WTC11 (cell line): ENCODE measurements at regions not wholly inside any gene's neighbourhood (a gene's known extent, or its start where the extent isn't known, plus 50 kb on each side); places are given as distances from the start of the nearest gene placed in this dataset.

Experiments used
- ATAC-seq: fragments of 200-7000 bp; cut with Tn5 transposase; 2 replicates; pipeline ENCODE4 v1.10.0; 2021; ENCODE audit warnings: mild to moderate bottlenecking, moderate library complexity
- CTCF ChIA-PET: fragments of 300-600 bp; sonication (Branson Sonifier 250); formaldehyde crosslinking; loops from one replicate; lab custom pipeline; 2021; ENCODE audit warnings: antibody characterized with exemption; lab: Charles Lee
- POLR2A ChIA-PET: fragments of 350-600 bp; sonication (Branson Sonifier 250); formaldehyde crosslinking; loops from one replicate; lab custom pipeline; 2021; ENCODE audit warnings: antibody characterized with exemption; lab: Charles Lee
- DNase-seq: peaks from one replicate; pipeline ENCODE4 v3.0.0; 2021; ENCODE audit warnings: low spot score
- H3K27ac Mint-ChIP-seq: 2 replicates; pipeline ENCODE4 v1.8.0; 2021; ENCODE audit warnings: mixed read lengths
- H3K27me3 Mint-ChIP-seq: 2 replicates; pipeline ENCODE4 v1.8.0; 2021; ENCODE audit warnings: low read depth, mild to moderate bottlenecking, moderate library complexity, mixed read lengths
- H3K36me3 Mint-ChIP-seq: 2 replicates; pipeline ENCODE4 v1.8.0; 2021; ENCODE audit warnings: mixed read lengths
- H3K4me1 Mint-ChIP-seq: 2 replicates; pipeline ENCODE4 v1.8.0; 2022; ENCODE audit warnings: mixed read lengths
- H3K4me3 Mint-ChIP-seq: 2 replicates; pipeline ENCODE4 v1.8.0; 2021; ENCODE audit warnings: mild to moderate bottlenecking, moderate library complexity, mixed read lengths
- H3K9me3 Mint-ChIP-seq: 2 replicates; pipeline ENCODE4 v1.8.0; 2021; ENCODE audit warnings: mixed read lengths
- AFF4 ChIP-seq: sonication (generic); formaldehyde crosslinking; IDR thresholded peaks from 2 replicates; pipeline ENCODE4 v1.8.1; 2023; ENCODE audit warnings: mild to moderate bottlenecking, missing genetic modification reagents, borderline replicate concordance
- ATF1 ChIP-seq: sonication (generic); formaldehyde crosslinking; IDR thresholded peaks from 2 replicates; pipeline ENCODE4 v1.8.1; 2023; ENCODE audit warnings: mild to moderate bottlenecking, moderate library complexity, missing genetic modification reagents
- ELF4 ChIP-seq: sonication (generic); formaldehyde crosslinking; IDR thresholded peaks from 2 replicates; pipeline ENCODE4 v1.8.1; 2022; ENCODE audit warnings: low read depth, mild to moderate bottlenecking, moderate library complexity, missing genetic modification reagents
- ETV6 ChIP-seq: sonication (generic); formaldehyde crosslinking; IDR thresholded peaks from 2 replicates; pipeline ENCODE4 v1.8.1; 2022; ENCODE audit warnings: mild to moderate bottlenecking, missing genetic modification reagents
- GABPB1 ChIP-seq: sonication (generic); formaldehyde crosslinking; IDR thresholded peaks from 2 replicates; pipeline ENCODE4 v1.8.1; 2023; ENCODE audit warnings: mild to moderate bottlenecking, missing genetic modification reagents
- GRHL2 ChIP-seq: fragments of 250-450 bp; sonication (Bioruptor Pico); IDR thresholded peaks from 2 replicates; pipeline ENCODE4 v1.8.0; 2022; ENCODE audit warnings: mild to moderate bottlenecking, moderate library complexity; ENCODE audit not compliant: insufficient replicate concordance, severe bottlenecking
- GTF2I ChIP-seq: fragments of 250-450 bp; sonication (Bioruptor Pico); conservative IDR thresholded peaks from 2 replicates; pipeline ENCODE4 v1.4.0; 2021; ENCODE audit warnings: mild to moderate bottlenecking
- HMGXB4 ChIP-seq: sonication (generic); formaldehyde crosslinking; IDR thresholded peaks from 2 replicates; pipeline ENCODE4 v1.8.1; 2023; ENCODE audit warnings: mild to moderate bottlenecking, moderate library complexity, missing genetic modification reagents
- JUN ChIP-seq: sonication (generic); formaldehyde crosslinking; IDR thresholded peaks from 2 replicates; pipeline ENCODE4 v1.8.0; 2023; ENCODE audit warnings: mild to moderate bottlenecking, missing genetic modification reagents
- MXD4 ChIP-seq: fragments of 250-450 bp; sonication (Bioruptor Pico); IDR thresholded peaks from 2 replicates; pipeline ENCODE4 v1.8.0; 2021; ENCODE audit warnings: mild to moderate bottlenecking, moderate library complexity, borderline replicate concordance
- MYBL2 ChIP-seq: sonication (generic); formaldehyde crosslinking; IDR thresholded peaks from 2 replicates; pipeline ENCODE4 v1.8.1; 2023; ENCODE audit warnings: mild to moderate bottlenecking, moderate library complexity, missing genetic modification reagents
- NFATC4 ChIP-seq: fragments of 250-450 bp; sonication (Bioruptor Pico); IDR thresholded peaks from 2 replicates; pipeline ENCODE4 v1.9.0; 2021; ENCODE audit warnings: mild to moderate bottlenecking
- PREB ChIP-seq: sonication (generic); formaldehyde crosslinking; IDR thresholded peaks from 2 replicates; pipeline ENCODE4 v1.8.1; 2022; ENCODE audit warnings: mild to moderate bottlenecking, missing genetic modification reagents, moderate library complexity, borderline replicate concordance
- RELA ChIP-seq: sonication (generic); formaldehyde crosslinking; IDR thresholded peaks from 2 replicates; pipeline ENCODE4 v1.8.1; 2022; ENCODE audit warnings: missing genetic modification reagents, mild to moderate bottlenecking, borderline replicate concordance
- RORB ChIP-seq: fragments of 250-450 bp; sonication (Bioruptor Pico); IDR thresholded peaks from 2 replicates; pipeline ENCODE4 v1.9.0; 2021; ENCODE audit warnings: mild to moderate bottlenecking
- SMAD4 ChIP-seq: sonication (generic); formaldehyde crosslinking; IDR thresholded peaks from 2 replicates; pipeline ENCODE4 v1.8.0; 2022; ENCODE audit warnings: mild to moderate bottlenecking, missing genetic modification reagents
- TEAD1 ChIP-seq: sonication (generic); formaldehyde crosslinking; IDR thresholded peaks from 2 replicates; pipeline ENCODE4 v1.8.0; 2022; ENCODE audit warnings: mild to moderate bottlenecking, missing genetic modification reagents
- USF2 ChIP-seq: sonication (generic); formaldehyde crosslinking; IDR thresholded peaks from 2 replicates; pipeline ENCODE4 v1.8.1; 2023; ENCODE audit warnings: mild to moderate bottlenecking, missing genetic modification reagents, moderate library complexity
- ZNF219 ChIP-seq: sonication (generic); formaldehyde crosslinking; IDR thresholded peaks from 2 replicates; pipeline ENCODE4 v1.8.0; 2023; ENCODE audit warnings: missing genetic modification reagents, mild to moderate bottlenecking, borderline replicate concordance
- ZNF281 ChIP-seq: sonication (generic); formaldehyde crosslinking; IDR thresholded peaks from 2 replicates; pipeline ENCODE4 v1.8.0; 2023; ENCODE audit warnings: mild to moderate bottlenecking, missing genetic modification reagents
- ZNF416 ChIP-seq: fragments of 250-450 bp; sonication (Bioruptor Pico); IDR thresholded peaks from 2 replicates; pipeline ENCODE4 v1.9.0; 2021; ENCODE audit warnings: mild to moderate bottlenecking, inconsistent platforms
- ZNF423 ChIP-seq: fragments of 250-450 bp; sonication (Bioruptor Pico); IDR thresholded peaks from 2 replicates; pipeline ENCODE4 v2.1.2; 2022; ENCODE audit warnings: mild to moderate bottlenecking, moderate library complexity
- ZNF532 ChIP-seq: fragments of 250-450 bp; sonication (Bioruptor Pico); IDR thresholded peaks from 2 replicates; pipeline ENCODE4 v1.9.0; 2021; ENCODE audit warnings: mild to moderate bottlenecking, borderline replicate concordance

- TF ChIP-seq ELF4: no peak
- TF ChIP-seq GABPB1 (CRISPR knock-in tag): no peak
- no peak for TF ChIP-seq MXD4 (CRISPR knock-in tag)
- no peak for TF ChIP-seq RELA
- TF ChIP-seq PREB (CRISPR knock-in tag): no peak
- TF ChIP-seq ATF1: no peak
Measured at GRCh38 chr13:69423844-69424243, 683.8 kb upstream of the ATXN8OS start (continued).

GRCh38 chr13:69418319-69418718 is 689.3 kb upstream of the ATXN8OS start:
- no peak for DNase-seq
- H3K9me3 Mint-ChIP-seq: peaks cover 7% of the 10 kb centered on the region
- POLR2A ChIA-PET: no interaction called here
- TF ChIP-seq ZNF281 (CRISPR knock-in tag): no peak
- TF ChIP-seq JUN (CRISPR knock-in tag): no peak
- no peak for TF ChIP-seq GTF2I (CRISPR knock-in tag)
- TF ChIP-seq NFATC4 (CRISPR knock-in tag): no peak
- TF ChIP-seq RORB (CRISPR knock-in tag): no peak
- no peak for TF ChIP-seq ETV6
- TF ChIP-seq AFF4 (CRISPR knock-in tag): no peak
- no peak for TF ChIP-seq ZNF532 (CRISPR knock-in tag)
- no peak for TF ChIP-seq ZNF423 (CRISPR knock-in tag)
- TF ChIP-seq MYBL2: no peak
- no peak for TF ChIP-seq SMAD4 (CRISPR knock-in tag)
- no peak for TF ChIP-seq ZNF219 (CRISPR knock-in tag)
- no peak for TF ChIP-seq GRHL2 (CRISPR knock-in tag)
- no peak for TF ChIP-seq TEAD1
- no peak for TF ChIP-seq HMGXB4 (CRISPR knock-in tag)
- TF ChIP-seq USF2 (CRISPR knock-in tag): no peak
- TF ChIP-seq ZNF416 (CRISPR knock-in tag): no peak
- ATAC-seq: no peak
- no peak overlapping the region for H3K4me3 Mint-ChIP-seq
- H3K27me3 Mint-ChIP-seq: no peaks in the 10 kb centered on the region
- H3K36me3 Mint-ChIP-seq: no peaks in the 10 kb centered on the region; the same call in 1 of the 2 replicates
- peaks cover 25% of the 10 kb centered on the region for H3K4me1 Mint-ChIP-seq
- CTCF ChIA-PET: no interaction called here
- no peak overlapping the region for H3K27ac Mint-ChIP-seq
